Breast epithelium (tissue), 3 donors: ENCODE measurements at regions not wholly inside any gene's neighbourhood (a gene's known extent, or its start where the extent isn't known, plus 50 kb on each side); places are given as distances from the start of the nearest gene placed in this dataset.

Experiments used
- POLR2A ChIP-seq: fragments of 450-650 bp; IDR thresholded peaks from one replicate; pipeline ENCODE4 v1.6.1; 2016; ENCODE audit warnings: antibody characterized with exemption, mild to moderate bottlenecking, moderate library complexity
- POLR2AphosphoS5 ChIP-seq, 3 donors: sonication (generic); formaldehyde crosslinking; IDR thresholded peaks; one replicate each; pipeline ENCODE4 v1.6.1; 2017; ENCODE audit warnings: antibody characterized with exemption in 3 of 3
- TF ChIP-seq, protein P1 (sequence below), 3 donors: fragments of 450-650 bp; IDR thresholded peaks; one replicate each; pipeline ENCODE4 v1.5.1; 2016 to 2017; ENCODE audit warnings: antibody characterized with exemption in 3 of 3, mild to moderate bottlenecking in 3 of 3, moderate library complexity in 3 of 3

GRCh38 chr22:49406879-49407587 lies 420.6 kb downstream of the BRD1 start:
- TF ChIP-seq POLR2A (no peak), POLR2AphosphoS5 (IDR thresholded peaks at IDR 0.05) (no peak)
- TF ChIP-seq, protein P1, sequence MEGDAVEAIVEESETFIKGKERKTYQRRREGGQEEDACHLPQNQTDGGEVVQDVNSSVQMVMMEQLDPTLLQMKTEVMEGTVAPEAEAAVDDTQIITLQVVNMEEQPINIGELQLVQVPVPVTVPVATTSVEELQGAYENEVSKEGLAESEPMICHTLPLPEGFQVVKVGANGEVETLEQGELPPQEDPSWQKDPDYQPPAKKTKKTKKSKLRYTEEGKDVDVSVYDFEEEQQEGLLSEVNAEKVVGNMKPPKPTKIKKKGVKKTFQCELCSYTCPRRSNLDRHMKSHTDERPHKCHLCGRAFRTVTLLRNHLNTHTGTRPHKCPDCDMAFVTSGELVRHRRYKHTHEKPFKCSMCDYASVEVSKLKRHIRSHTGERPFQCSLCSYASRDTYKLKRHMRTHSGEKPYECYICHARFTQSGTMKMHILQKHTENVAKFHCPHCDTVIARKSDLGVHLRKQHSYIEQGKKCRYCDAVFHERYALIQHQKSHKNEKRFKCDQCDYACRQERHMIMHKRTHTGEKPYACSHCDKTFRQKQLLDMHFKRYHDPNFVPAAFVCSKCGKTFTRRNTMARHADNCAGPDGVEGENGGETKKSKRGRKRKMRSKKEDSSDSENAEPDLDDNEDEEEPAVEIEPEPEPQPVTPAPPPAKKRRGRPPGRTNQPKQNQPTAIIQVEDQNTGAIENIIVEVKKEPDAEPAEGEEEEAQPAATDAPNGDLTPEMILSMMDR (IDR thresholded peaks at IDR 0.05), result no peak
